ENCODE measurements at regions not wholly inside any gene's neighbourhood (a gene's known extent, or its start where the extent isn't known, plus 50 kb on each side); places are given as distances from the start of the nearest gene placed in this dataset.

DNA sequence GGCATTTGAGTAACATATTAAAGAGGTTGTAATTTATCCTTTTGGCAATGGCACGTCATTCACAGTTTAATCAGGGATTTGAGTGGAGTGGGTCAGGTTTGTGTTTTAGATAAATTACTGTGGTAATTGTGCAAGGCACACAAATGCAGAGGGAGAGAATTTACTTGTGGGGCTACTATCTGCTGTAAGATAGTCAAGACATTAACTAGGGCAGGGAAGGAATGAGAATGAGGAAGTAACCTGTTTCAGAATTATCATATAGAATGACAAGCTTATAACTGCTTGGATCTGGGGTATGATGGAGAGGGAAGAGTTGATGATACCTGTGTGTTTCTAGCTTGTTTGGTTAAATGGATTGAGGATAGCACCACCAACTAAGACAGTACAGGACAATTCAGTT is 58.9 kb upstream of the ZSWIM2 start:
- H3K27ac Mint-ChIP-seq: no peak overlapping the region
- no peaks in the 10 kb centered on the region for H3K27me3 Mint-ChIP-seq (ENCODE audit: low read depth)
- no peaks in the 10 kb centered on the region for H3K36me3 Mint-ChIP-seq
- no peaks in the 10 kb centered on the region for H3K4me1 Mint-ChIP-seq
- ChIA-PET POLR2A (no interaction called here), CTCF (interaction anchor here (1.8 kb wide), 1 partner anchor 540 kb away, joined by 4 read pairs; the partner anchor contains the start of gene CALCRL)
- no peaks in the 10 kb centered on the region for H3K9me3 Mint-ChIP-seq
- no peak for TF ChIP-seq GTF2I (CRISPR knock-in tag; conservative IDR thresholded peaks at IDR 0.05)
- no peak for TF ChIP-seq RORB (CRISPR knock-in tag; IDR thresholded peaks at IDR 0.05)
- TF ChIP-seq TEAD4 (CRISPR knock-in tag; IDR thresholded peaks at IDR 0.05): no peak
- no peak for TF ChIP-seq ERG (CRISPR knock-in tag; IDR thresholded peaks at IDR 0.05)
- TF ChIP-seq KAT7 (CRISPR knock-in tag; IDR thresholded peaks at IDR 0.05; ENCODE audit: borderline replicate concordance): no peak
- no peak for TF ChIP-seq GABPB1 (CRISPR knock-in tag; IDR thresholded peaks at IDR 0.05)
- no peak for TF ChIP-seq ZNF532 (CRISPR knock-in tag; IDR thresholded peaks at IDR 0.05; ENCODE audit: borderline replicate concordance)
- no peak for TF ChIP-seq FOXP4 (CRISPR knock-in tag; IDR thresholded peaks at IDR 0.05)
- TF ChIP-seq, protein P1, sequence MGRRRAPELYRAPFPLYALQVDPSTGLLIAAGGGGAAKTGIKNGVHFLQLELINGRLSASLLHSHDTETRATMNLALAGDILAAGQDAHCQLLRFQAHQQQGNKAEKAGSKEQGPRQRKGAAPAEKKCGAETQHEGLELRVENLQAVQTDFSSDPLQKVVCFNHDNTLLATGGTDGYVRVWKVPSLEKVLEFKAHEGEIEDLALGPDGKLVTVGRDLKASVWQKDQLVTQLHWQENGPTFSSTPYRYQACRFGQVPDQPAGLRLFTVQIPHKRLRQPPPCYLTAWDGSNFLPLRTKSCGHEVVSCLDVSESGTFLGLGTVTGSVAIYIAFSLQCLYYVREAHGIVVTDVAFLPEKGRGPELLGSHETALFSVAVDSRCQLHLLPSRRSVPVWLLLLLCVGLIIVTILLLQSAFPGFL (CRISPR knock-in tag; IDR thresholded peaks at IDR 0.05; ENCODE audit: borderline replicate concordance): no peak
- TF ChIP-seq ZNF138 (CRISPR knock-in tag; conservative IDR thresholded peaks at IDR 0.05): no peak
- no peak for TF ChIP-seq SMAD3 (CRISPR knock-in tag; IDR thresholded peaks at IDR 0.05; ENCODE audit: borderline replicate concordance)
- TF ChIP-seq FOXK1 (CRISPR knock-in tag; IDR thresholded peaks at IDR 0.05): no peak
- no peak for TF ChIP-seq TEAD1 (CRISPR knock-in tag; IDR thresholded peaks at IDR 0.05)
- no peak for TF ChIP-seq CREM (CRISPR knock-in tag; IDR thresholded peaks at IDR 0.05)
- TF ChIP-seq ZNF317 (CRISPR knock-in tag; IDR thresholded peaks at IDR 0.05; ENCODE audit: borderline replicate concordance, low read depth): no peak
- TF ChIP-seq FOXJ3 (CRISPR knock-in tag; IDR thresholded peaks at IDR 0.05; ENCODE audit: borderline replicate concordance): no peak
- no peak for TF ChIP-seq ZNF416 (CRISPR knock-in tag; IDR thresholded peaks at IDR 0.05)
- no peak for TF ChIP-seq CBFB (CRISPR knock-in tag; IDR thresholded peaks at IDR 0.05; ENCODE audit: low read depth)
- TF ChIP-seq, protein P2, sequence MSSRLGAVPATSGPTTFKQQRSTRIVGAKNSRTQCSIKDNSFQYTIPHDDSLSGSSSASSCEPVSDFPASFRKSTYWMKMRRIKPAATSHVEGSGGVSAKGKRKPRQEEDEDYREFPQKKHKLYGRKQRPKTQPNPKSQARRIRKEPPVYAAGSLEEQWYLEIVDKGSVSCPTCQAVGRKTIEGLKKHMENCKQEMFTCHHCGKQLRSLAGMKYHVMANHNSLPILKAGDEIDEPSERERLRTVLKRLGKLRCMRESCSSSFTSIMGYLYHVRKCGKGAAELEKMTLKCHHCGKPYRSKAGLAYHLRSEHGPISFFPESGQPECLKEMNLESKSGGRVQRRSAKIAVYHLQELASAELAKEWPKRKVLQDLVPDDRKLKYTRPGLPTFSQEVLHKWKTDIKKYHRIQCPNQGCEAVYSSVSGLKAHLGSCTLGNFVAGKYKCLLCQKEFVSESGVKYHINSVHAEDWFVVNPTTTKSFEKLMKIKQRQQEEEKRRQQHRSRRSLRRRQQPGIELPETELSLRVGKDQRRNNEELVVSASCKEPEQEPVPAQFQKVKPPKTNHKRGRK (CRISPR knock-in tag; IDR thresholded peaks at IDR 0.05; ENCODE audit: borderline replicate concordance): no peak
- TF ChIP-seq JAZF1 (CRISPR knock-in tag; IDR thresholded peaks at IDR 0.05): no peak
- ATAC-seq (no peak), DNase-seq (ENCODE audit: low spot score) (no peak)
- H3K4me3 Mint-ChIP-seq: no peak overlapping the region
